NOMO-1 treated with dmso at 0.1 percent for 144 hours (cell line): ENCODE measurements at regions not wholly inside any gene's neighbourhood (a gene's known extent, or its start where the extent isn't known, plus 50 kb on each side); places are given as distances from the start of the nearest gene placed in this dataset.

ENCODE experiments used
- DNase-seq: peaks from one replicate; lab custom pipeline; 2025; ENCODE audit not compliant: unreplicated experiment; lab: John Stamatoyannopoulos, UW

DNA sequence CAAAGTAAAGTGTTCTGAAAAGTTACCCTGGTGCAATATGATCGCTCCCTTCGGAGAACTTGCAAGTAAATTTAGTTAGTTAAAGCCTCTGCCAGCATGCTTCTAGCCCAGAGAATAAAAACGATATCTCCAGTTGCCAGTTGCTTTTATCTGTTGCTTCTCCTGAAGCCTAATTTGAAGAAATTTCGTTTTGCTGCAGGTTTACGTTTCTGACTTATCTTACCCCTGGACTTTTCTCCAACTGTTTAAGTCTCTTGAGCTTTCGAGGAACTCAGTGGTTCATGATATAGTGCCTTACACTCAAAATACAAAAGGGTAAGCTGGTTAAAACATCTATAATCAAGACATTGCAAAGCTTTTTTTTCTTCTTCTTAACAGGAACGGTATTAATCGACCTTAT is 131.1 kb downstream of the FAM161A start:
- DNase-seq = no peak

DNA sequence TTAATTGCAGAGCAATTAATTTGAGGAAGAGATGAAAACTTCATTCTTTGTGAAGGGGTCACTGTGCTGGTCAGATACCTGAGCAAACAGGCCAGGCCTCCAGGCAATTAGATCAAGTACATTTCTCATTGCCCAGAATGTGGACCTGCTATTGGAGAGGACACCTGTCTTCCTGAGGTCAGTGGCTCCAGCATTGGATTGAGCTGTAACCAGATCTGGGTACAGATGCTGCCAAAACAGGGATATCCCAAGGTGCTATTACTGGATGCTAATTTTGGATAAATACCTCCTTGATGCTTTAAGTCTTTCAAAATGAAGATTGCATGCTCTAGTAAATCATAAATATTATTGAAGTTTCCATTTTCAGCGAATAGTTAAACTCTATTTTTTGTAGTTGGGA is 131.5 kb downstream of the FAM161A start:
- no peak for DNase-seq

DNA sequence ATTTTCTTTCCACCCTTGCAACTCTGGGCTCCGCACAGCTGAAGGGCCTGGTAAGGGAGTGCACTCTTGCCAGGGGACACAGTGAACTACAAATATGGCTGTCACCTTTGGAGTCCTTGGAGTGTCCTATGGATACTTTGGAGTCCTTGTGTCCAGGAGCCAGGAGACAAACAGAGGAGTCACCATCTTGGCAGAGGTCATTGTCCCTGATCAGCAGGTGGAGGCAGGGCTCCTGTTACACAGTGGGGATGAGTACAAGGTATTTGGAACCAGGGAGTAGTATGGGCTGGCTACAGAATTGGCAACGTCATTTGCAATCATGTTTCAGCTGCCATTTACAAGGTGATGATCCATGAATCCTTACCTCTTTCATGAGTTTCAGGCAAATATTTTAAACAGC is 132.5 kb downstream of the FAM161A start:
- DNase-seq = no peak

DNA sequence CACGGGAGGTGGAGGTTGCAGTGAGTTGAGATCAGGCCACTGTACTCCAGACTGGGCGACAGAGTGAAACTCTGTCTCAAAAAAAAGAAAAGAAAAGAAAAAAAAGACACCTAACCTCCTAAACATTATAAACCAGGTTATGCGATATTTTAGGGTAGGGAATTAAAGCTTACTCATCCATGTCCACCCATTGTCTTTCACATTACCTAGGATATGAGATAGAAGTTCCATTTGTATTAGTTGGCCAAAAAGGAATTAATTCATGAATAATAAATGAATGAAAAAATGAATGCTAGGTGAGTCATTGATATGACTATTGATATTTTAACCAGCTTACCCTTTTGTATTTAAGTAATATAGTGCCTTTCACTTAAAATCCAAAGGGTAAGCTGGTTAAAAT is 132.9 kb downstream of the FAM161A start:
- no peak for DNase-seq

DNA sequence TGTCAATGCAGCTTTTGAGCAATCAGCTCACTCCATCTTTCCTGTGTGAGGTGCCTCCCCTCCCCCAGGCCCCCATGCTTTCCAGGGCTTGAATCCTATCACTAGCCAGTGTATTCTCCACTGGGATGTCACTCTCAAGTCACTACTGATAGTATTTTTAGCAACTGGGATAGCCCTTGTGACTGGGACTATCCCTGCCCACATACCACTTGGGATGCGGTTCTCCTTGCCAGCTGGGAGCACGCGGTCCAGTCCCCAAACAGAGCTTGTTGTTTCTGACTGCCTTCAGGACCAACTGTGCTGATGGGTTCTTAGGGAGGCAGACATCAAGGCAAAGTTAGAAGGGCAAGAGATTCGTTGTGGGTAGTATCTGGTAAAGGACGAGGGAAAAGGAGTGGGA is 134.9 kb downstream of the FAM161A start:
- no peak for DNase-seq

DNA sequence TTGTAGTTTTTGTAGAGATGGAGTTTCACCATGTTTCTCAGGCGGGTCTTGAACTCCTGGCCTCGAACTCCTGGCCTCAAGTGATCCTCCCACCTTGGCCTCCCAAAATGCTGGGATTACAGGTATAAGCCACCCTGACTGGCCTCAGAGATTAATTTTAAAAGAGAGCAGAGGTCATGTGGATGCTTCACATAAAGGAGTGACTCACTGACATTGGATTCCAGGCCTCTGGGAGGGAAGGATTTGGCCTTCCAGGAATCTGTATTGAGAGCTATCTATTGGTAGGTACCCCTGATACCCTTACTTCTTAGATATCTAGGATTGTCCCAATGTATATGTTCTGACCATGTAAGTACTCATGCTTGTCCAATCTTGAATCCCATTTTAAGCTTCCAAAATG is 138.4 kb downstream of the FAM161A start:
- no peak for DNase-seq

DNA sequence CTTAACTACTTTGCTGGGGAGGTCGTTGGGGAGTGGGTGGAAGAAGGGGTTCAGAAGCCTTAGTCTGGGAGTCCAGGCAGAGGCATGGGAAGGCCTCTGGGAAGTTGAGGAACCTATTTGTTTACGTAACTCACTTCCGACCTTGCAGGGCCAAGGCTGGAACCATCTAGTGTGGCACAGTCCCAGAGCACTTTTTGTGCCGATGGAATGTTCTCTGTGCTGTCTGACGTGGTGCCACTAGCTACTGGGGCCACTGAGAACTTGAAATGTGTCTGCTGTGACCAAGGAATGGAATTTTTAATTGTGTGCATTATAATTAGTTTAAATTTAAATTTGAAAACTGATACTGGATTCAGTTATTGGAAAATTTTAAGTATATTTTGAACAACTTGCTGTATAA is 139.7 kb downstream of the FAM161A start:
- no peak for DNase-seq

DNA sequence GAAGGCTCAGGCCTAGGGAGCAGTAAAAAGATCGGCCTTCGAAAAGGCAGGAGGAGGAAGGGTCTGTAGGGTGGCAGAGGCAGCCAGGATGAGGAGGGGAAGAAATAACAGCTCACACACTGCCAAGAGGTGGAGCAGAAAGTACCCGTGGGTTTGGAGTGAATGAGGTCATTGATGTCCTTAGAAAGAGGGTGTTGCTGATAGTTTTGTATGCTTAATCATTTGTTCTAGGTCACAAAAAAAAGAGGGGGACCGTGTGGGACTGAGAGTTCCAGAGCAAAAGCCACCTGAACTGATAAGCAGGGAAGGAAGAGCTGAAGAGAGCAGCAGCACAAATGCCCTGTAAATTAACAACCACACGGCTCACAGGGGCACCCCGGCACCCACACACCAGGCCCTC is 140.4 kb downstream of the FAM161A start:
- DNase-seq = no peak

DNA sequence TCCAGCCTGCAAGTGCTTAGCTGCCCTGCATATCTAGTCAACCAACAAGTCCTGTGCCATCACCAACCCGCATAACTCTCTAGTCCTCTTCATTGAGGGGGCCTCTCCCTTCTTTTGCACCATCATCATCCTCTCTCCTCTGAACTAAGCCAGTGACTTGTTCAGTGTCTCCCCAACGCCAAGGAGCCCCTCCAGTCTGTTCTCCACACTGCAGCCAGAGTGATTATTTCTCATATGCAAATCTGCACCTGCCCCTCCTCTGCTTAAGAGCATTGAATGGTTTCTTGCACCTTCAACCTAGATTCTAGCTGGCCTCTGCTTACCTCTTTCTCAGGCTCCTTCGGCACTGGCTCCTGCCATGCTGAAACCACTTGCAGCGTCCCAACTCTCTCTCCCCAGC is 141.8 kb downstream of the FAM161A start:
- no peak for DNase-seq

DNA sequence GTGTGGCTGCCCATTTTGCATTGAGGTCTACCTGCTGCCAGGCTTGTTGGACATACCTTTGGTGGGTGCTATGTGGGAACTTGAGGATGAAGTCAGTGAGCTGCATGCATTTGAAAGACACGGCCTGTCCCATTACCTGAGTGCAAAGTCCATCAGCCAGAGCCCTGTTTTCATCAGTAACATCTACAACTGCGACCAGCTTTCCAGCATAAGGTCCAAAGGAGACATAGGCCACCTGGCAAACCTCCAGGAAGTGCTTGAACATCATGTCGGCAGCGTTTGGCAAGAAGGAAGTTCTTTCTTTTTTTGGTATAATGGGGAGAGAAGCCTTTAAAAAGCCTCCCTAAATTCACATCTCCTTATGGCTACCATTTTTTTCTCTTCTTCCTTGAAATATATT is 143.1 kb downstream of the FAM161A start:
- no peak for DNase-seq

DNA sequence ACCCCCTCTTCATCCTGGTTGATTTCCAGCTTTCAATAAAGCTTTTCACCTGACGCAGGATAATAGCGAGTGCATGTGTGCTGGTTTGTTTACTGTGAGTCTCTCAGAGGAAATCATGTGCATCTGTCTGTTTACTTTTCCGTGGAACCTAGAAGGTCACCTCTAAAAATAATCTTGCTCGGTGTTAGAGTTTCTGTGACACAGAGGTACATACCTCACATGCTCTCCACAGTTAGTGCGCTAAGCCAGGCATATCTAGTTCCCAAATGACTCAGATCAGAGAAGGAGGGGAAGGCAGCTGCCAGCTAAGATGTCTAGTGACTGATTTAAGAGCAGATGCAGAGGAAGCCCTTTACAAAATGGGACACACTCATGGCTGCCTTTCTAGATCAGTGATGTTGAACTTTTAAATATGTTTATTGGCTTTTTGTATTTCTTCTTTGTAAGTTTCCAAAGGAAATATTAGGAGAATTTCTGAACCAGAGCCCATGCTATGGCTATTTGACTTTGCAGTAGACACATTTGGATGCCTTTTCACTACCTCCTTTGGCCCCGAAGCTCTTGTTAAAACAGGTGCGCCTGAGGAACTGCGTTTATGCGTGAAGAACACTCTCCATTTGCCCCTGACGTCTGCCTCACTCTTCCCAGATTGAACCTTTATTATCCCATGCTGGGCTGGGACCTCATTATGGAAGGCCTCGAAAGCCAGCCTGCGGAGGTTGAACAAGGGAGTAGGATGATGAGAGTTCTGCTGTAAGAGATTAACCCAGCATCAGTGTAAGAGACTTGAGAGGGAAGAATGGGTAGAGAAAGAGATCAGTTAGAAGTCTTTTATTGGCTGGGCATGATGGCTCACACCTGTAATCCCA is 145.6 kb downstream of the FAM161A start:
- DNase-seq = no peak

DNA sequence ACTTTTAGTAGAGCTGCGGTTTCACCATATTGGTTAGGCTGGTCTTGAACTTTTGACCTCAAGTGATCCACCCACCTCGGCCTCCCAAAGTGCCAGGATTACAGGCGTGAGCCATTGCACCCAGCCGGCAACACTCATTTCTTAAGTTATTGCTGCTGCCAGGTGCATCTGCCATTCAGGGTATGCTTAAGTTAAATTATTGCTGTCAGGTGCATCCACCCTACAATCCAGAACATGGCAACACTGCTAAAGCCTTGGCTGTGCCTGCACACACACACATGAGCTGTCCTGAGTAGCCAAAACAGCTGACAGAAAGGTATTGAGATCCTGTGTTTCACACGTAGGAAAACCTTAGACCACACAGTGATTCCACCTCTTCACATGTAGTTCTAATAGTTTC is 148.2 kb downstream of the FAM161A start:
- no peak for DNase-seq

DNA sequence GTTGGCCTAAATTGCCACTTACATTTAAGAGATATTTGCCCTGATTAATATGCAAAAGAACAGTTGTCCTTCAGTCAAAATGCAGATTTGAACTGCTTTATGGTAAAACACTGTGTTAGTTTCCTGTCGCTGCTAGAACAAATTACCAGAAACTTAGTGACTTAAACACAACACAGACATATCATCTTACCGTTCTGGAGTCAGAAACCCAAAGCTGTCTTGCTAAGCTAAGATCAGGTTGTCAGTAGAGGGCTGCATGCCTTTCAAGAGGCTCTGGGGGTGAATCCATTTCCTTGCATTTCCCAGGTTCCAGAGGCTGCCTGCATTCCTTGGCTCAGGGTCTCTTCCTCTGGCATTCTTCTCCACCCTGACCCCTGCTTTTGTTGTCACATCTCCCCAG is 149.5 kb downstream of the FAM161A start:
- no peak for DNase-seq

DNA sequence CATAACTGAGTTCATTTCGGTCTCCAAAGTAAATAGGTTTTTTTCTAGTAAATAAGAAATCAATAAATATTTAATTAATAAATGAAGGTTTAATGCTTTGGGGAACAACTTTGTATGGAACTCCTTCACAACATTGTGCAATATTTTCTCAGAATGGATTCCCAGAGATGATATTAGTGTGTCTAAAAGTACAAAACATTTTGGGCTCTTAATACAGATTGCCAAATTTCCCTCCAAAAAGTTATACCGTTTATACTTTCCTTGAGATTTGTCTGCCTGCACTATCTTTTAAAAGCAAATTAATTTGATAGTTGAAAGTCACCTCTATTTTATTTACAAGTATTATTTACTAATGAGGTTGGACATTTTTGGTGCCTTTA is 151.8 kb downstream of the FAM161A start:
- no peak for DNase-seq

DNA sequence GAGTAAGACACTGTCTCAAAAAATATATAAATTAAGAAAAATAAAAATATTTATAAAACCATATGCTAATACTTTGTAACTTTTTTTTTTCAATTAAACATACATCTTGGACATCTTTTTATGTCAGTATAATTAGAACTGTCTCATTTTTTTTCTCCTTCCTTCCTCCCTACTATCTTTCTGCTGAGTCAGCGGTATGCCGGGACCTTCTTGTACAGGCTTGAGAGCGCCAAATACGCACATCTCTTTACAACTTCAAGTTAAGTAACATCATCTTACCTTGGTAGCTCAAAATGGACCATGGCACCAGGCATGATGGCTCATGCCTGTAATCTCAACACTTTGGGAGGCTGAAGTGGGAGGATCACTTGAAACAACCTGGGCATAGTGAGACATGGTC is 153.4 kb downstream of the FAM161A start:
- no peak for DNase-seq

DNA sequence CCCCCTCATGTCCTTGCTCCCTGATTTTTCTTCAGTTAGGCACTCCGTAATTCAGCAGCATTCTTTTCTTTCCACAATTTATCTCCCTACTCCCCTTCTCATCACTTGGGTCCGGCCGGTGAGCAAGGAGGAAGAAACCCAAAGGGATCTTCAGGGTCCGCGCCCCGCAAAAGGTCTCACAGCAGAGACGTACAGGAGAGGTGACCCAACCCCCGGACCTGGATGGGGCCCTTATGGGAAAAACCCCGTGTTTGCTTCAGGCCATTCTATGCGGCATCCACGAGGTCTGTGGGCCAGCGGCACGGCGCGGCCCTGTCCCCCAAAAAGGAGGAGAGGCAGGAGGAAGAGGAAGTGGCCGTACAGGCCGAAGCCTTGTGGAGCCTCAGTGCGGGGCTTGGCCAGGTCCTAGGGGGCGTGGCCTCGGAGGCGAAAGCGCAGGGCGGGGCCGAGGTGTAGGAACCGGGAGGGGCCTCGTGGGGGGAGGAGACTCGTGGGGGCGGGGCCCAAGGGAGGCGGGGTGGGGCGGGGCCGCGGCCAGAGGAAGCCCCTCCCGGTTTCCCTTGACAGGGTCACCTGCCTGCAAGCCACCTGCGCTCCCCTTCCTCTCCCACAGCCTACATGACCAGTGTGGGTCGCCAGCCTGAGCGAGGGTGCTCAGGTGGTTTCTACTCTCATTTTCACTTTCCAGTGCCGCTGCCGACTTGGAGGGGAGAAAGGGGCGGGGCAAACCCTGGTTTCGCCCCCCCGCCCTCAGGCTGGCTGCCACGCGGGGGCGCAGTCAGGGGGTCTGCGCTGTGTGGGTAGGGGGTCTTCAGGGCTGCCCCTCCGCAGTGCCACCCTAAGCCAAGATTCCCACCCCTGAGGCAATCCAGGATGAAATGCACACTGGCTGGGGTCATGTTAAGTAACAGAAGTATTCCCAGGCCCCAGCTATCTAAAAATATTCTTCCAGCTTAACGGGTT is 156.4 kb upstream of the XPO1 start:
- DNase-seq = peak; percentile 95

DNA sequence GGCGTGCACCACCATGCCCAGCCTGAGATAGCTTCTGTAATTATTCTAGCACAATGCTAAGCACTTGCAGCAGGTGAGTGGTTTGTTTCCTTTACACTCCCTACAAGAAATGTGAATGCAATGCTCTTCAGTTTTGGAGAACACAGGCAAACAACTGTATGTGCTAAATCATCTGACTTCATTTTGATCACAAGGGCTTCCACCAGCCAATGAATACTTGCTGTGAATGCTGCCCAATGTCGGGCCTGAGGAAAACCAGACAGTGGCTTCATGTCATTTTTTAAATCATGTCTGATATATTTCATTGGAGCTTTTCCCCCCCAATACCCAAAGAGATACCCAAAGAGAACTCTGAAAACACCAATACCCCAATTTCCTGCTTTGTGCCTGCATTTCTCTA is 155.6 kb upstream of the XPO1 start:
- DNase-seq = no peak

DNA sequence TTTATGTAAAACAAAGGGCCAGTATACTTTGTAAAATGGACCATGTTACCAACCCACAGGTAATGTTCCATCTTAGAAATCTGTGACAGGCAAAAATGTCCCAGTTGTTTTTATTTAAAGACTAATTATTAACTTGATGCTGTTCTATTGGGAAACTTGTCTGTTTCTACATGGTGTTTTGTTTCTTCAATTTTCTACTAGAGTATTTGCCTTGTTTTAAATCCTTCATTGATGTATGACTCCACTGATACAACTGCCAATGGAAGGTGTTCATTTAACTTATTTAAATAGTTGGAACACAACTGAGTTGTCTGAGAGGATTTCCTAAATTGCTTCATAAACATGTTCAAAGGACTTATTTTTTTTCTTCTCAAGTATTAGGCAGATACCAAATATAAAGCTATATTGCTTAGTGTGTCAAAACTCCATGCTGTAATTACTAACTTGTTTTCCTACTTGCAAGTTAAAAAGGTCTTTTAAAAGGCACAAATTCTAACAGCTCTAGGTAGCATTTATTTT is 152.0 kb upstream of the XPO1 start:
- DNase-seq = no peak

DNA sequence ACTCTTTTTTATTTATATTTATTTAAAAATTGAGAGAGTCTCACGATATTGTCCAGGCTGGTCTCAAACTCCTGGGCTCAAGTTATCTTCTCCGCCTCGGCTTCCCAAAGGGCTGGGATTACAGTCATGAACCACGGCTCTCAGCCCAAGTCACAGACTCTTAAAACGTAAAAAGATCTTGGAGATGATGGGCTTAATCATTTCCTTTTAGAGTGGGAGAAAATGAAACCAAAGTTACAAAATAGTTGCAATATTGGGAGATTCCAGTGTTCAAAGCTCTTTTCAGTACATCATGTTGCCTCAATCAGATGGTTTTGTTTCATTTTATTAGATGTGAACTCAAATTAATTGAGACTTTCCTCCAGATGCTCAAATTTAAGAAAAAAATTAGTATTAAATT is 151.4 kb upstream of the XPO1 start:
- DNase-seq = no peak

DNA sequence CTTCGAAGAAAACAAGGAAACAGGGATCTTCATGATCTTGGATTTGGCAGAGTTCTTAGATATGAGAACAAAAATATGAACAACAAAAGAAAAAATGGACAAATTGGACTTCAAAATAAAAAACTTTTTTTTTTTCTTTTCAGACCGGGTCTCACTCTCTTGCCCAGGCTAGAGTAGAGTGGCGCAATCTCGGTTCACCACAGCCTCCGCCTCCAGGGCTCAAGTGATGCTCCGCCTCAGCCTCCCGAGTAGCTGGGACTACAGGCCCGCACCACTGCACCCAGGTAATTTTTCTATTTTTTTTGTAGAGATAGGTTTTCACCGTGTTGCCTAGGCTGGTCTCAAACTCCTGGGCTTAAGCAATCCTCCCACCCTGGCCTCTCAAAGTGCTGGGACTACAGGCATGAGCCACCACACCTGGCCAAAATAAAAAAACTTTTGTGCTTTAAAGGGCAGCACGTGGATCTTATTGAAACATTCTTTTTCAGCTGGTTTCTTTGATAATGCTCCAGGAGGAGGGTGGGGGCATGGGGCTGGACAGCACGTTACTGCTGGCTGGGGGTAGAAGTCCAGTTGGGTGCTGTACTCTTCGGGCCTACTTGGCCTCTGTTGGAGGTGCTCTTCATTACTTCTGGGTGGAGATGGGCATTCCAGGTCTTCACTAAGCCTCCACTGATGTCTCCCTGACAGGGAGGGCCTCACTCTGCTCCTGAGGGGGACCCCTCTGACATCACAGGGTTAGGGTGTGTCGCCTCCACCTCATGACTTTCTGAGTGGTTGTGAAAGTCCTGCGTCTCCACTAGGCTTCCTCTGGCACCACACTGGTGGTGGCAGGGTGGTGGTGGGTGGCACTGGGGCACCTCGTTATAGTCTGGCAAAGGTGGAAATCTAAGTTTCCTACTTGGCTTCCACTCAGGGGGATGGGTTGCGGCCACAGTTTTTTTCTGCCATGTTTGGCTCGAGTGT is 150.5 kb upstream of the XPO1 start:
- DNase-seq = no peak

DNA sequence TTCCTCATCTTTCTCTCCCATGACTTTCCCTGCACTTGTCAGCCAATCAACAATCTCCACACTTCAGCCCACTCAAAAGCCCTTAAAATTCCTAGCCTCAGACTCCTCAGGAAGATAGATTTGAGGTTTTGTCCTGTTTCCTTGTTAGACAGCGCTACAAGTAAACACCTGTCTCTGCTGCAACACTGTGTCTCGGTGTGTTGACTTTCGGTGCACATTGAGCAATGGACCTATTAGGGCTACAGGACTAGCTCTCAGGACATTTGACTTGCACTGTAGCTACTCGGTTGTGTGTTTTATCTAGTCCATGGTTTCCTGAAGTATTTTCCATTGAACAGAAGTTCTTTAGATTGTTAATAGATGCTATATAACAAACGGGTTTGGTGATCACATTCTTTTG is 140.9 kb upstream of the XPO1 start:
- no peak for DNase-seq
